NCI-H2227 treated with DMSO at 0.1 percent for 48 hours (cell line): ENCODE measurements at regions not wholly inside any gene's neighbourhood (a gene's known extent, or its start where the extent isn't known, plus 50 kb on each side); places are given as distances from the start of the nearest gene placed in this dataset.

Experiments
- DNase-seq: peaks from one replicate; lab custom pipeline; 2025; lab: John Stamatoyannopoulos, UW

DNA sequence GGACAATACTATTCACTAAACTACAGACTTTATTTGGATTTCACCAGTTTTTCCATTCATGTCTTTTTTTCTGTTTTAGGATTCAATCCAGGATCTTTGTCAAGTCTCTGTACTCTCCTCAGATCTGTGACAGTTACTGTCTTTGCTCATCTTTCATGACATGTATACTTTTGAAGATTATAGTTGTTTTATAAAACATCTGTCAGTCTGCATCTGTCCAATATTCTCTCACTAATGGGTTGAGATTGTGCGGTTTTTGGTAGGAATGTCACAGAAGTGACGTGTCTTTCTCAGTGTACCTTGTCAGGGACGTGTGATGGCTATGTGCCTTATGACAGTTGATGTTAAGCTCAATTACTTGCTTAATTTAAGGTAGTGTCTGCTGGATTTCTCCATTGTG, 124.9 kb upstream of the TPK1 start:
- DNase-seq: no peak

DNA sequence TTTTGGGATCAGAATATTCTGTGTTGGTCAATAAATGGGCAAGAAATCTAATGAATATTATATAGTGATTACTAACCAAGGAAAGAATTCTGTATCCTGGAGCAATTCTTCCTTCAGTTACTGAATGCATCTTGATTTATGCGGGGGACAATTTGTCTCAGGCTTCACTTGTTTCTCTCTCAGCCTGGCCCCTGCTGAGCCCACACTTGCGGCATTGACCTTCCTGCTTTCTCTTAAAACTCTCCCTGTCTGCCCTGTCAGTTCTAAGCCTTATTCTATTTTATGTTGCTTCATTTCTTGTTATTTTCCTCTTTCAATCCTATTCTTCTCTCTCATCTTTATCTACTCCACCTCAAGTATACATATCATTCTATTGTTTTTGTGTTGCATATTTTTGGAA, 122.1 kb upstream of the TPK1 start:
- DNase-seq: no peak

DNA sequence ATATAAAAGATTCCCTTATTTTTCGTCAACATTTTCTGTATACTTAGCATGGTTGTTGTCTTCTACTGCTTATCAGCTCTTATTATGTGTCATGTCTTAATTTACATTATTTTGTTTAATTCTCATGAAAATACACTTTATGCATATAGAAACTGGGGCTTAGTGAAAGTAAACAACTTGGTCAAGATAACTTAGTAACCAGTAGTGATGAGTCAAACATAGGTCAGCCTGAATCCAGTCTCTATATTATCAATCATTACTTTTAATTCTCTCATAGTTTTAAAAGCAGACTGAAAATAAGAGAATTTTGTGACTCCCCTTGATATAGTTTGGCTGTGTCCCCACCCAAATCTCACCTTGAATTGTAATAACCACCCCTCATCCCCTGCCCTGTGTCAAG, 119.6 kb upstream of the TPK1 start:
- no peak for DNase-seq

DNA sequence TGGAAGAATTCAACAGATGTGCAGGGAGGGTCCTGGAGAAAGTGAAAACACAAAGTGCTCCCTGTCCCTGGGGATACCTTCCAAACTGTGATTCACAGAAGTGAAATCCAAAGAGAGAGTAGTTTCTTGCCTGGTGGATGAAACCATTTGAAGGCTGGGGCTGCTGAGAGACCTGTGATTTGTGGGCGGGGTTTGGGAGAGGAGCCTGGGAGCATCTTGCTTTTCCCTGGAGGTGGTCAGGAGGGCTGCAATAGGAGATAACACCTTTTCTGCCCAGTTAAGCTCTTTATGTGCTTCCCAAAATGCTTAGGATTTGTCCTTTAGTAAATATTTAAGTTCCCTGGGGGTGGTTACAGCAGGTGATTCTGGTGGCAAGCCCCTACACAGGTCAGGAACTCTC, 105.3 kb upstream of the TPK1 start:
- DNase-seq: no peak

DNA sequence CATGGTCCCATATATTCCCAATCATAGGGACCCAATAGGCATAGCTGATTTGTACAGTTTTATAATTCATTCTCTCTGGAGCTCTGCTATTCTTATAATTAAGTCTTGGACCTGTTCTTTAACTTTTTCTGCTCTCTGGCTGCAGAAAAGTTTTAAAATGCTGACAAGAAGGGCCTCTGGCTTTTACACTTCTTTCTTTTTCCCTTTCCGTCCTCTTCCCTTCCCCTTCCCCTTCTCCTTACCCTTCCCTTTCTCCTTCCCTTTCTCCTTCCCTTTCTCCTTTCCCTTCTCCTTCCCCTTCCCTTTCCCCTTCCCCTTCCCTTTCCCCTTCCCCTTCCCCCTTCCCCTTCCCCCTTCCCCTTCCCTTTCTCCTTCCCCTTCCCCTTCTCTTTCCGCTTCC, 101.3 kb upstream of the TPK1 start:
- no peak for DNase-seq

DNA sequence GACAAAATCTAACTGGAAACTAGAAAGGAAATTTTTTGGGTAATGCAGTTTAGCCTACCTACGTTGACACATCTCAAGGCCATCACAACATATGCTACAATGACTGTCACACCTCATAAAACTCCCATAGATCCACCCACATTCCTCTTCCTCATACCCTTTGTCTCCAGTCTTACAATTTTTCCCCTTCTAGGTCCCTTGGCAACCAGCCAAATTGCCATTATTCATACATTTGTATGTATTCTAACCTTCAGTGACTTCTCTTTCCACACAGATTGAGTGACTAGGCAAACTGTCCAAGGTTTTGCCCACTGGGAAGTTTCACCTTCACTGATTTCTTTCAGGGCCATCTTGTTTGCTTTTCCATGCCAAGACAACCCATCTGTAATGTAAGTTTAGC, 100.5 kb upstream of the TPK1 start:
- DNase-seq: no peak

DNA sequence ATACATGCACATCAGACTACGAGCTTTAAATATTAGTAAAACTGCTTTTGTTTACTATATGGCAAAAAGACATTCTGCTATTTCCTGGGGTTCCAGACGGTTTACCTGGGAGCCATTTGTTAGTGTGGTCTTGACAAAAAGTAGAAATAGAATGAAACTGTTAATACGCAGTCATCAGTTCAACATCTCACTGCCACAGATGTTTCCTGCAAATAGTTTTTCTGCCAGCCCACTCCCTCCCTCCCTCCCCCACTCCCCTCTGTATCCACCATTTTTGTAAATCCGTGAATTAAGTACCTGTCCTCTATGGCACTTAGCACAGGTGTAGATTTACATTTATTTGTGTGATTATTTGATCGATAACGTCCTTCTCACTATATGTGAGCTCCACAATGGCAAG, 74.6 kb upstream of the TPK1 start:
- DNase-seq: no peak

DNA sequence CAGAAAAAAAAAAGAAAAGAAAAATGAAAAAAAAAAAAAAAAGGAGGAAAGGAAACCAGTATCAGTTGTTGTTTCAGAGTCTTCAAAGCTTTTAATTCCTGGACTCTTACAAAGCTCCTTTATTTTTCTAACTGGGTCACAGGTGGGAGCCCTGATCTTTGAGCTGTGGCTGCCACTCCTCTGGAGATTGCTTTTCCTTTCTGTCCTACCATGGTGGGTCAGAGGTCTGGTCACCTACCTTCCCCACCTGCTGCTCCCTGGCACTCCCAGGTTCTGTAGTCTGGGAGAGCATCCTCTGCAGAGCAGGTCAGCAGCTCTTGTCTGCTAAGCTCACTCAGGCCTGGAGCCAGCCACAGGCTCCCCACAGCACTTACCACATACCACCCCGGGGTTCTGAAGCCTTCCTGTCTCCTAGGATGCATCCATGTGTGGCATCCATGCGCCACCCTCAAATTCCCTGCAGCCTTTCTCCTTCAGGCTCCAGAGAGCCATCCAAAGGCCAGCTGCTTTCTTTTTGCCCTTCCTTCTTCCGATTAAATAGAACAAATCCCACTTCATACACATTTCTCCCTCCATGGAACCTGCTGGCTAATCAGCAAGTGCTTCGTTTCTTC, 73.2 kb upstream of the TPK1 start:
- no peak for DNase-seq

DNA sequence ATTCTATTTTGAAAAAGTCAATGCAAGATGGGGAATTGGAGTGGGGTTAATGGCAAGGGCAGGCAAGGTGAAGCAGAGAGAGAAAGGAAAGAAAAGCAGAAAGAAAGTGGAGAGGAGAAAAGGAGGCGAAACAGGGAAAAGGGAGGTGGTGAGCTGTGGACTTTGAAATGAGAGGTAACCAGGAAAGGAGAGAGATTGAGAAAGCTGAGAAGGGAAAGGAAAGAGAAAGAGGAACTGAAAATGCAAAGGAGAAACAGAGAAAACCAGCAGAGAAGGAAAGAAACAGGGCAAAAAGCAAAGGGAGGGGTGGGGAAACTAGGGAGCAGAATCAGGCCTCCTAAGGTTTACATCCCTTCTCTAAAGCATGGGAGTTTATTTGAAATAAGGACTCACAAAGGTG, 72.5 kb upstream of the TPK1 start:
- no peak for DNase-seq

DNA sequence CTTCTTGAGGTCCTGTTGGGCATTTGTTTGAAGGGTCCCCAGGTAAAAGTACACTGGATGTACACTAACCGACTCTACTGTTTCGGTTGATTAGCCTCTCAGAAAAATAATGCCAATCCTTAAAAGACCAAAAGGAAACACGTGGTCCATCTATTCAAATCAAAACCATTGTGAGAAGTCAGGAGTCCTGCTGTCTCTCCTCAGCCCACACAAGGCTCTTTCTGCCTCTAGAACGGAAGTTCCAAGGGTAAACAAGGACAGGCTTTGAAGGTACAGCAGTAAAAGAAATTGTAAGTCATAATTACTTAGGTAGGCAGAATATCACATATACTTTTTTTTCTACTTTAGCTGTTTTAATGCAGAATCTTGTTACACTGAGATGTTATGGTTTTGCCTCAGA, 71.7 kb upstream of the TPK1 start:
- DNase-seq: no peak

DNA sequence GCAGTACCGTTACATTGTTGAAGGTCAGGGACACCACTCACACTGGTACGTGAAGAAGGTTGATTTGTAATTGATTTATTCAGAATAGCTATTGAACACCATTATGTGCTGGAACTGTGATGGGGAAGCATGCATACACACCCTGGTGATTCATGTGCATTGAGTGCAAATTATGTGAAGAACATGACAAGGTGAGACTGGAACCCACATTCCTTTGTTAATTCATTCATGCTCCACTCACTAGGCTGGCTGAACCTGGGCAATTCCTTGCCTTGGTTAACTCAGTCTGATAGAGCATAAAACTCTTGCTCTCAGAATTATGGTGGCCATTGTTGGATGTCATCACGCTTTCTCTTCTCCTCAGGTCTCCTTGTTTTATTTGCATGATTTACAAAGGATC, 67.3 kb upstream of the TPK1 start:
- DNase-seq: no peak

DNA sequence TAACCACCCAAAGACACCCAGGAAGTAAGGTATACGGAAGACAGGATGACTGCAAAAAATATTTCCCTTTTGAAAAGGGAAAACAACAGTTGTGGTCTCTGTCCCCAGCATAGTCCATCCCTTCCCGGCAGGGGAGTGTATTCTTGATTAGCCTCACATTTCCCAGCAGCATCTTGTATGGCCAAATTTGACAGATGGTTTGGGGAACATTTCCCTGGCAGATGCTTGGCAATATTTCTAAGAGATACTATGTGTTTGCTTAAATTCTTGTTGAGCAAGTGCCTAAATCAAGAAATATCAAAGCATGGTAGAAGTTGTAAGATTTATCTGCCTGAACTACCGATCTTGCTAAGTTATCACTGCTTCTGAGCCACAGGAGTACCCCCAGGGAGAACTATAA, 56.9 kb upstream of the TPK1 start:
- no peak for DNase-seq
